Transverse colon (tissue), 3 donors: ENCODE measurements at regions not wholly inside any gene's neighbourhood (a gene's known extent, or its start where the extent isn't known, plus 50 kb on each side); places are given as distances from the start of the nearest gene placed in this dataset.

Experiments used
- CTCF ChIP-seq, 5 experiments: fragments of 200-600 bp in 3 of 5; fragments of 450-650 bp in 2 of 5; sonication (generic) in 3 of 5; IDR thresholded peaks; 1 replicate in 2 of 5; 2 replicates in 3 of 5; pipeline ENCODE4 v1.5.1; 2016 to 2017; ENCODE audit warnings: antibody characterized with exemption in 5 of 5, inconsistent platforms in 3 of 5, mild to moderate bottlenecking in 2 of 5, moderate library complexity in 1 of 5
- EP300 ChIP-seq: sonication (generic); formaldehyde crosslinking; IDR thresholded peaks from one replicate; pipeline ENCODE4 v1.6.1; 2017; ENCODE audit warnings: antibody characterized with exemption, low read depth
- POLR2A ChIP-seq: fragments of 450-650 bp; IDR thresholded peaks from one replicate; pipeline ENCODE4 v1.6.1; 2016; ENCODE audit warnings: antibody characterized with exemption, mild to moderate bottlenecking, moderate library complexity

- TF ChIP-seq CTCF (IDR thresholded peaks at IDR 0.05) (no peak), POLR2A (no peak), EP300 (no peak)
These were observed 63.1 kb downstream of the SLITRK1 start for GRCh38 chr13:83819156-83819555.
